GM12864 (cell line): ENCODE measurements at regions not wholly inside any gene's neighbourhood (a gene's known extent, or its start where the extent isn't known, plus 50 kb on each side); places are given as distances from the start of the nearest gene placed in this dataset.

Experiments used
- DNase-seq: peaks from one replicate; pipeline ENCODE4 v3.0.0-alpha.2; 2011; ENCODE audit warnings: low read depth
- H3K4me3 ChIP-seq: 2 replicates; pipeline ENCODE4 v1.5.1; 2011; ENCODE audit warnings: mild to moderate bottlenecking, low read depth, low read length, control low read depth
- CTCF ChIP-seq: IDR thresholded peaks from 2 replicates; pipeline ENCODE4 v1.5.1; 2011; ENCODE audit warnings: low read depth, mild to moderate bottlenecking, moderate library complexity, low read length, control low read depth, inconsistent platforms; ENCODE audit errors: missing control alignments

- no peak overlapping the region for H3K4me3 ChIP-seq
- TF ChIP-seq CTCF, result no peak
- DNase-seq, result no peak
Observed at GRCh38 chr1:168390271-168390670, 109.6 kb downstream of the TBX19 start.

- no peak for DNase-seq
- TF ChIP-seq CTCF, result no peak
- H3K4me3 ChIP-seq, result no peak overlapping the region
Observed at GRCh38 chr1:168387781-168388760, 107.4 kb downstream of the TBX19 start.

GRCh38 chr1:168386949-168387586 is 106.4 kb downstream of the TBX19 start:
- DNase-seq, result no peak
- no peak overlapping the region for H3K4me3 ChIP-seq
- no peak for TF ChIP-seq CTCF

GRCh38 chr1:168386492-168386891 is 105.8 kb downstream of the TBX19 start:
- no peak for DNase-seq
- no peak for TF ChIP-seq CTCF
- no peak overlapping the region for H3K4me3 ChIP-seq

- peak; percentile 8 for TF ChIP-seq CTCF
- H3K4me3 ChIP-seq, result no peak overlapping the region
- no peak for DNase-seq
Observed at GRCh38 chr1:168381850-168382249, 101.2 kb downstream of the TBX19 start.

- TF ChIP-seq CTCF, result no peak
- DNase-seq, result no peak
- H3K4me3 ChIP-seq, result no peak overlapping the region
Observed at GRCh38 chr1:168380945-168381344, 100.3 kb downstream of the TBX19 start.
